ENCODE measurements at regions not wholly inside any gene's neighbourhood (a gene's known extent, or its start where the extent isn't known, plus 50 kb on each side); places are given as distances from the start of the nearest gene placed in this dataset.
"Not testable (repeated sequence)": the region's sequence is repeated elsewhere in the genome, so short reads cannot be mapped to it uniquely, and the experiment has no call there.

- DNase-seq (ENCODE audit: low read depth in 2 of 2) = no peak
These were observed 163.0 kb upstream of the NLRP1 start for GRCh38 chr17:5747276-5747675.

GRCh38 chr17:5747964-5748363, 163.7 kb upstream of the NLRP1 start:
- no peak for DNase-seq (ENCODE audit: low read depth in 2 of 2)

GRCh38 chr17:5753421-5753820, 169.1 kb upstream of the NLRP1 start:
- no peak for DNase-seq (ENCODE audit: low read depth in 2 of 2)

- no peak for DNase-seq (ENCODE audit: low read depth in 2 of 2)
These were observed 173.1 kb upstream of the NLRP1 start for GRCh38 chr17:5757314-5757907.

- DNase-seq (ENCODE audit: low read depth in 2 of 2) = no peak
These were observed 174.3 kb upstream of the NLRP1 start for GRCh38 chr17:5758651-5759050.

GRCh38 chr17:5759501-5759925, 175.2 kb upstream of the NLRP1 start:
- no peak for DNase-seq (ENCODE audit: low read depth in 2 of 2)

GRCh38 chr17:5762191-5762590, 177.9 kb upstream of the NLRP1 start:
- DNase-seq (ENCODE audit: low read depth in 2 of 2) = no peak

- DNase-seq (ENCODE audit: low read depth in 2 of 2) = no peak
These were observed 179.4 kb upstream of the NLRP1 start for GRCh38 chr17:5763595-5764306.

- DNase-seq (ENCODE audit: low read depth in 2 of 2) = no peak
These were observed 185.5 kb upstream of the NLRP1 start for GRCh38 chr17:5769593-5770354.

GRCh38 chr17:5770441-5771270, 186.3 kb upstream of the NLRP1 start:
- DNase-seq (ENCODE audit: low read depth in 2 of 2) = no peak

- DNase-seq (ENCODE audit: low read depth in 2 of 2) = not testable (repeated sequence)
These were observed 186.9 kb upstream of the NLRP1 start for GRCh38 chr17:5771271-5771577.

GRCh38 chr17:5772017-5772416, 187.7 kb upstream of the NLRP1 start:
- DNase-seq (ENCODE audit: low read depth in 2 of 2) = not testable (repeated sequence)

GRCh38 chr17:5772720-5773119, 188.4 kb upstream of the NLRP1 start:
- no peak for DNase-seq (ENCODE audit: low read depth in 2 of 2)

GRCh38 chr17:5773816-5774360, 189.6 kb upstream of the NLRP1 start:
- no peak for DNase-seq (ENCODE audit: low read depth in 2 of 2)

GRCh38 chr17:5775098-5775497, 190.8 kb upstream of the NLRP1 start:
- DNase-seq (ENCODE audit: low read depth in 2 of 2) = no peak

GRCh38 chr17:5780476-5780875, 196.2 kb upstream of the NLRP1 start:
- no peak for DNase-seq (ENCODE audit: low read depth in 2 of 2)

- DNase-seq (ENCODE audit: low read depth in 2 of 2) = no peak
These were observed 197.1 kb upstream of the NLRP1 start for GRCh38 chr17:5781236-5781927.

GRCh38 chr17:5783269-5783668, 199.0 kb upstream of the NLRP1 start:
- no peak for DNase-seq (ENCODE audit: low read depth in 2 of 2)

- DNase-seq (ENCODE audit: low read depth in 2 of 2) = no peak
These were observed 199.5 kb upstream of the NLRP1 start for GRCh38 chr17:5783851-5784250.

- no peak for DNase-seq (ENCODE audit: low read depth in 2 of 2)
These were observed 200.5 kb upstream of the NLRP1 start for GRCh38 chr17:5784791-5785190.

GRCh38 chr17:5785338-5785737, 201.0 kb upstream of the NLRP1 start:
- no peak for DNase-seq (ENCODE audit: low read depth in 2 of 2)

All from stimulated activated CD8-positive, alpha-beta memory T cell treated with anti-CD3 and anti-CD28 coated beads, Interleukin-2, amount 100 ng/mL, for 48 hours (primary cell).